SH-SY5Y (cell line): ENCODE measurements at regions not wholly inside any gene's neighbourhood (a gene's known extent, or its start where the extent isn't known, plus 50 kb on each side); places are given as distances from the start of the nearest gene placed in this dataset.

Source experiments
- GATA2 ChIP-seq: IDR thresholded peaks from 2 replicates; pipeline ENCODE4 v1.6.1; 2011; ENCODE audit warnings: mild to moderate bottlenecking, low read depth, low read length
- GATA3 ChIP-seq: IDR thresholded peaks from 2 replicates; pipeline ENCODE4 v1.6.1; 2011; ENCODE audit warnings: low read depth, mild to moderate bottlenecking, low read length, moderate library complexity

DNA sequence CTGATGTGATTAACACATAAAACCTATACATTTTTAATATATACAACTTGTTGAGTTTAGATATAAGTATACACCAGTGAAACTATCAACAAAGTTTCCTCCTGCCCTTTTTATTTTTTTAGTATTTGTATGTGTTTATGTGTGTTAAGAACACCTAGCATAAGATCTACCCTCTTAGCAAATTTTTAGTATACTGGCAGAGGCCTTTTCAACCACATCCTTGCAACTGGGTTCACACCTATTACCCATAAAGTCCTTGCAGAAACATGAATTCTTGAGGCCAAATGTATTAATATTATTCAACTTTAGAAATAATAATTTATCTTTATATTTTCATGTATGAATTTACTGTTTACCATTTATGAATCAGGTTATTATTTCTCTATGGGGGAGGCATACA is 119.7 kb upstream of the CRIM1 start:
- TF ChIP-seq GATA3 (no peak), GATA2 (no peak)
